Epithelial cell of esophagus (primary cell): ENCODE measurements at regions not wholly inside any gene's neighbourhood (a gene's known extent, or its start where the extent isn't known, plus 50 kb on each side); places are given as distances from the start of the nearest gene placed in this dataset.

Experiments used
- DNase-seq: peaks from one replicate; pipeline ENCODE4 v3.0.0; 2010; ENCODE audit warnings: low read depth
- H3K4me3 ChIP-seq: 2 replicates; pipeline ENCODE4 v1.5.1; 2011; ENCODE audit warnings: mild to moderate bottlenecking, low read length, control low read depth
- TF ChIP-seq, protein P1 (sequence below): IDR thresholded peaks from 2 replicates; pipeline ENCODE4 v1.5.1; 2011; ENCODE audit warnings: low read depth, mild to moderate bottlenecking, low read length, control low read depth, inconsistent platforms; ENCODE audit not compliant: insufficient read depth; ENCODE audit errors: missing control alignments

DNA sequence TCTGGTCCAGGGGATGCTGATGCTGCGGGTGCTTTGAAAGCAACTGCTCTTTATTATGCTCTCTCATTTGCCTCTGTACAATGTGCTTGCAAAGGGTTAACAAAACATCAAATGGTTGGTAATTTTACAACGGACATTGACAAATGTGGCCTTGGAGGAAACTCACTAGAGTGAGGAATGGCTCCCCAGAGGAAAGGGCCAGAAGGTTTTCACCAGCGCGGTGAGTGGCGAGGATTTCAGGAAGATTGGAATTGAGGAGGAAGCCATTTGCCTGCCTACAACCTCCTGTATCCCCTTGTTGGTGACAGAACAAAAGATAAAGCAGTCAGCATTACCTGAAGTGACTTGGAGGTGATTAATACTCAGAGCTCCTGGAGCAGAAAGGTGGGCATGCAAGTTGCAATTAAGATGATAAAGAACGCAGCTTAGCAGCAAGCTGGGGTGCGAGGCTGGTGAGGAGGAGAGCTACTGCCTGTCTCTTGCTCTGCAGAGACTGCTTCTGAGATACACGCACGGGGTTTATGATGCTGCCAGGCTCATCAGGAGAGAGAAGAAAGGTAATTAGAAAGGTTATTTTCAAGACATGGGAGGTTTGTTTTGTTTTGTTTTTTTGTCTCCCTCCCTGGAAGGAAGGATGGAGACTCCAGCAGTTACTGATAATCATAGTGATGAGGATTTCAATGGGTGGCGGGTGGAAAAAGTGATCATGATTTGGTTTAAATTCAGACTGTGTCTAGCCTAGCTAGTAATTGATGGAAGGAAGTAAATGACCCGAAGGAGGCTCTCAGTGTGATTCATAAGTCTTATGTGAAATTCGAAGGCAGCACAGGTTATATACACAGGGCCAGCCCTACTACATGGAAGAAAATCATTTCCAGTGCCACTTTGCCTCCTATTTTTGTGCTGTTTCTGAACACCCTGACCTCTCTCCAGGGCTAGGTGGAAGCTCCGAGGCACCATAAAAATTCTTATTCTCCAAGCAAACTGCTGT lies 141.6 kb upstream of the DTNBP1 start:
- no peak for DNase-seq
- TF ChIP-seq, protein P1, sequence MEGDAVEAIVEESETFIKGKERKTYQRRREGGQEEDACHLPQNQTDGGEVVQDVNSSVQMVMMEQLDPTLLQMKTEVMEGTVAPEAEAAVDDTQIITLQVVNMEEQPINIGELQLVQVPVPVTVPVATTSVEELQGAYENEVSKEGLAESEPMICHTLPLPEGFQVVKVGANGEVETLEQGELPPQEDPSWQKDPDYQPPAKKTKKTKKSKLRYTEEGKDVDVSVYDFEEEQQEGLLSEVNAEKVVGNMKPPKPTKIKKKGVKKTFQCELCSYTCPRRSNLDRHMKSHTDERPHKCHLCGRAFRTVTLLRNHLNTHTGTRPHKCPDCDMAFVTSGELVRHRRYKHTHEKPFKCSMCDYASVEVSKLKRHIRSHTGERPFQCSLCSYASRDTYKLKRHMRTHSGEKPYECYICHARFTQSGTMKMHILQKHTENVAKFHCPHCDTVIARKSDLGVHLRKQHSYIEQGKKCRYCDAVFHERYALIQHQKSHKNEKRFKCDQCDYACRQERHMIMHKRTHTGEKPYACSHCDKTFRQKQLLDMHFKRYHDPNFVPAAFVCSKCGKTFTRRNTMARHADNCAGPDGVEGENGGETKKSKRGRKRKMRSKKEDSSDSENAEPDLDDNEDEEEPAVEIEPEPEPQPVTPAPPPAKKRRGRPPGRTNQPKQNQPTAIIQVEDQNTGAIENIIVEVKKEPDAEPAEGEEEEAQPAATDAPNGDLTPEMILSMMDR = no peak

DNA sequence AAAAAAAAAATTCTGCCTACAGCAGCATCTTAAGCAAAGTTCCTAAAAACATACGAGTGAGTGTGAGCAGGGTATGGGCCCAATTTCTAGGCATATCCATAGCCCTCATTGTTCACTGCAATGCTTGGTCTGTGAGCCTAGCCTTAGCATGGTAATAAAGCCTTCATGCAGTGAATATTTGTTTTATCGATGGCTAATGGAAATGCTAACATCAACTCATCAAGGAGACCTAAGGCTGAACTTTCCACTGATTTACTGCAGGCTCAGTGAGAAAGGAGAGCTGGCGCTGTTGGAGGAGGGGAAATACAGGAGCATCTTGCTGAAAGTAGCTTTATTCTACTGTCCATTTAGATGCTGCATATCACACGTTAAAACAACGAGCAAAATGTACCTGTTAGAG lies 139.6 kb upstream of the DTNBP1 start:
- TF ChIP-seq, protein P1 = no peak
- H3K4me3 ChIP-seq = no peak overlapping the region
- DNase-seq = no peak

More for the DNA sequence above, 141.6 kb upstream of the DTNBP1 start:
- no peak overlapping the region for H3K4me3 ChIP-seq

DNA sequence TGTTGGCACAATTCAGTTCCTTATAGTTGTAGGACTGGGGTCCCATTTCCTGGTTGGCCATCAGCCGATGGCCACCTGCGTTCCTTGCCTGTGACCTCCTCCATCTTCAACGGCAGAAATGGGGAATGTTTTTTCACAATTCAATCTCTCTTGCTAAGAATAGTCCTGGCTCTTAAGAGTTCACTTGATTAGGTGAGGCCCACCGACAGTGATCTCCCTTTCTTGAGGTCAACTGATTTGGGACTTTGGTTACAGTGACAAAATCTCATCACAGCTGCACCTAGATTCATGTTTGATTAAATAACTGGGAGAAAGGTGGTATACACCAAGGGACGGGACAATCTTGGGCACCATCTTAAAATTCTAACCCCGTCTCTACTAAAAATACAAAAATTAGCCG lies 139.1 kb upstream of the DTNBP1 start:
- TF ChIP-seq, protein P1 = no peak
- no peak for DNase-seq
- H3K4me3 ChIP-seq = no peak overlapping the region

DNA sequence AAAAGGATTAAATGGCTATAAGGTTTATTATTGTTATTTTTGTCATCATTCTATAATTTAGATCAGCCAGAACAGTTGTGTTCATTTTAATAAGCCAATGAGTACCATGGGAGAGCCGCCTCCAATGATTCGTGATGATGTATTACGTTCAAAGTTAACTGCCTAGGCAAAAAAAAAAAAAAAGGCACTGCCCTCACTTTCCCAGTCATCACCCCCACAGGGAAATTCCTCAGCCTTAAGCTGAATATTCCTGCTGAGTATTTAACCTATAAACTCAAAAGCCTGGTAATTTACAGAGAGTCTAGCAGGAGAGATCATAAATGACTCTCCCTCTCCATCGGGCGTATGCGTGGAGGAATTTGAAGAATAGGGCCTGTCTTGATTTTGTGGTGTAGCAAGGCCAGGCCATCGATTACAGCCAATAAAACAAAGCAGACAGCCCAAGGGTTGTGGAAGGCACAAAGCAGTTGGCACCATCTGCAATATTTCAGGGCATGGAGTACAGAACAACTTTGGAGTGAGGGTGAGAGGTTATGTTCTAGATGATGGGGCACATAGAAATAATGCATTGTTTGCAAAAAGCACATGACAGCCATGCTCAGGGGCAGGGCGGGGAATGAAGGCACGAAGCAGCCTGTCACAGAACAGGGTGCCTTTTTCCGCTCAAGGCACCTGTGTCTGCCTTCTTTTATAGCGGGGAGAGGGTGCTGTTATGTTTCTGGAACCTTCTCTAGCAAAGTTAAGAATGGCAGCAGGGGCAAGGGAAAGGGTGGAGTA lies 138.2 kb upstream of the DTNBP1 start:
- peak; percentile 46 for DNase-seq
- no peak overlapping the region for H3K4me3 ChIP-seq
- TF ChIP-seq, protein P1 = no peak

DNA sequence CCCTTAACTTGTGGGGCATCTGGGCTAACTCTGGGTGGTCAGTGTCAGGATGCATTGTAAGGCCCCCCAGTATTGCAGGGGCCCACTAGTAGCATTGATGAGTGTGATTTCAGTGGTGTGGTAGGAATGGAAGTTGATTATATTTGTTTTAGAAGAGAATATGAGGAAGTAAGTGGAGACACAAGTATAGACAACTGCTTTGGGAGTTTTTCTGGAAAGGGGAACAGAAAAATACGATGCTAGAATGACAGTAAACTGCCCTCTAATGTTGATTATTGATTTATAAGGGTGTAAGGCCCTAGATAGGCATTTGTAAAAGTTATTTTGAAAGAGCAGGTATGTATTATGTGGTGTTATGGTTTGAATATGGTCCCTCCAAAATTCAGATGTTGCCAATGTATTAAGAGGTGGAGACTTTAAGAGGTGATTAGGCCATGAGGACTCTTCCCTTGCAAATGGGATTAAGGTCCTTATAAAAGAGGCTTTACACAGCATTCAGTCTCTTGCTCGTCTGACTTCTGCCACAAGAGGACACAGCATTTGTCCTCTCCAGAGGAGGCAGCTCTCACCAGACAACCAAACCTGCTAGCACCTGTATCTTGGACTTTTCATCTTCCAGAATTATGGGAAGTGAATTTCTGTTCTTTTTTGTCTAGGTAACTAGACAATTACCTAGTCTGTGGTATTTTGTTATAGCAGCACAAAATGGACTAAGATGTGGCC lies 135.9 kb upstream of the DTNBP1 start:
- TF ChIP-seq, protein P1 = no peak
- H3K4me3 ChIP-seq = no peak overlapping the region
- DNase-seq = no peak

DNA sequence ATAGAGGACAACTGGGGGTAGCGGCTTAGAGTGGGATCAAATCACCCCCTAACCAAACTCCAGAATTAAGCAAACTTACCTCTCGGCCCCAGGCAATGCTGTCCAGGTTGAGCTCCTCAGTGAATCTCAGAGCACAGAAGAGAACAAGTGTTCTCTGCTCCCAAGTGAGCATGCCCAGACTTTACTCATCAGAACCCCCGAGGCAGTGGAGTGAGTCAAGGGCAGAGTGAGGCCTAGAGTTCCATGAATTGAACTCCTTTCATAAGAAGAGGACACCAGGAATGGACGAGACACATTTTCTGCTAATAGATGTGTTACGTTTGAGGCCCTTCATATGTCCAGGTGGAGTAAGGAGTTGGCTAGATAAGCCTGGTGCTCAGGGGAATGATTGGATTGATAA lies 134.0 kb upstream of the DTNBP1 start:
- DNase-seq = peak; percentile 59
- TF ChIP-seq, protein P1 = no peak
- no peak overlapping the region for H3K4me3 ChIP-seq
